GM23338 (cell line): ENCODE measurements at regions not wholly inside any gene's neighbourhood (a gene's known extent, or its start where the extent isn't known, plus 50 kb on each side); places are given as distances from the start of the nearest gene placed in this dataset.

Experiments
- CREB1 ChIP-seq: fragments of 250-450 bp; sonication (Bioruptor Pico); IDR thresholded peaks from 2 replicates; pipeline ENCODE4 v1.5.0; 2020; ENCODE audit warnings: low read depth, mild to moderate bottlenecking, moderate library complexity
- EZH2 ChIP-seq: fragments of 200-600 bp; sonication (generic); IDR thresholded peaks from one replicate; pipeline ENCODE4 v1.8.0; 2017; ENCODE audit warnings: antibody characterized with exemption, mild to moderate bottlenecking, low read depth; ENCODE audit not compliant: unreplicated experiment
- EZH2phosphoT487 ChIP-seq: fragments of 200-600 bp; sonication (generic); IDR thresholded peaks from one replicate; pipeline ENCODE4 v1.8.1; 2018; ENCODE audit warnings: antibody characterized with exemption; ENCODE audit not compliant: unreplicated experiment
- POLR2AphosphoS5 ChIP-seq: IDR thresholded peaks from 2 replicates; pipeline ENCODE4 v1.6.1; 2016; ENCODE audit warnings: antibody characterized with exemption, low read depth
- ZNF331 ChIP-seq: fragments of 250-450 bp; sonication (Bioruptor Pico); IDR thresholded peaks from 2 replicates; pipeline ENCODE4 v1.5.0; 2020; ENCODE audit warnings: low read depth, mild to moderate bottlenecking, moderate library complexity
- TF ChIP-seq, protein P1 (sequence below), 2 experiments: fragments of 200-600 bp in 1 of 2; sonication (generic) in 1 of 2; conservative IDR thresholded peaks; 2 replicates each; pipeline versions ENCODE4 v1.5.1 to v1.6.1; 2016 to 2017; ENCODE audit warnings: antibody characterized with exemption in 2 of 2, low read depth in 2 of 2, mild to moderate bottlenecking in 2 of 2, moderate library complexity in 1 of 2
- TF ChIP-seq, protein P2 (sequence below): IDR thresholded peaks from one replicate; pipeline ENCODE4 v1.6.1; 2018; ENCODE audit warnings: antibody characterized with exemption; ENCODE audit not compliant: unreplicated experiment

DNA sequence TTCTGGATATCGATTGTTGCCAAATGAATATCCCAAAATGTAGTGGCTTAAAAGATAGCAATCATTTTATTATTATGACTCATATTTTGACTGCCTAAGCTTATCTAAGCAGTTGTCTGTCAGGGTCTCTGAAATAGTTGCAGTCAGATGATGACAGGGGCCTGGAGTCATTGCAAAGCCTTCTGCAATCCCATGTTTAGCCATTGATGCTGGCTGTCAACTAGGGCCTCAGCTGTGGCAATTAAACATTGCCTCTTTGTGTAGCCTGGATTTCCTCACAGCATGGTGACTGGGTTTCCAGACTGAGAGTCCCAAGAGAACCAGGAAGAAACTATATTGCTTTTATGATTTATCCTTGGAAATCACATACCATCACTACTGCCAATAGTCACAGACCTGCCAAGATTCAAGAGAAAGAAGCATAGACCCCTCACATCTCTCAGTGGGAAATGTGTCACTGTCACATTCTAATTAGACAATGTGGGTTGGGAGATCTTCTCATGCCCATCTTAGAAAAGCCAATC is 227.3 kb upstream of the NOCT start:
- TF ChIP-seq EZH2: no peak
- TF ChIP-seq, protein P1, sequence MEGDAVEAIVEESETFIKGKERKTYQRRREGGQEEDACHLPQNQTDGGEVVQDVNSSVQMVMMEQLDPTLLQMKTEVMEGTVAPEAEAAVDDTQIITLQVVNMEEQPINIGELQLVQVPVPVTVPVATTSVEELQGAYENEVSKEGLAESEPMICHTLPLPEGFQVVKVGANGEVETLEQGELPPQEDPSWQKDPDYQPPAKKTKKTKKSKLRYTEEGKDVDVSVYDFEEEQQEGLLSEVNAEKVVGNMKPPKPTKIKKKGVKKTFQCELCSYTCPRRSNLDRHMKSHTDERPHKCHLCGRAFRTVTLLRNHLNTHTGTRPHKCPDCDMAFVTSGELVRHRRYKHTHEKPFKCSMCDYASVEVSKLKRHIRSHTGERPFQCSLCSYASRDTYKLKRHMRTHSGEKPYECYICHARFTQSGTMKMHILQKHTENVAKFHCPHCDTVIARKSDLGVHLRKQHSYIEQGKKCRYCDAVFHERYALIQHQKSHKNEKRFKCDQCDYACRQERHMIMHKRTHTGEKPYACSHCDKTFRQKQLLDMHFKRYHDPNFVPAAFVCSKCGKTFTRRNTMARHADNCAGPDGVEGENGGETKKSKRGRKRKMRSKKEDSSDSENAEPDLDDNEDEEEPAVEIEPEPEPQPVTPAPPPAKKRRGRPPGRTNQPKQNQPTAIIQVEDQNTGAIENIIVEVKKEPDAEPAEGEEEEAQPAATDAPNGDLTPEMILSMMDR (conservative IDR thresholded peaks at IDR 0.05; ENCODE audit: low read depth in 2 of 2): no peak
- no peak for TF ChIP-seq EZH2phosphoT487
- TF ChIP-seq ZNF331 (CRISPR knock-in tag): no peak
- TF ChIP-seq POLR2AphosphoS5: no peak
- TF ChIP-seq, protein P2, sequence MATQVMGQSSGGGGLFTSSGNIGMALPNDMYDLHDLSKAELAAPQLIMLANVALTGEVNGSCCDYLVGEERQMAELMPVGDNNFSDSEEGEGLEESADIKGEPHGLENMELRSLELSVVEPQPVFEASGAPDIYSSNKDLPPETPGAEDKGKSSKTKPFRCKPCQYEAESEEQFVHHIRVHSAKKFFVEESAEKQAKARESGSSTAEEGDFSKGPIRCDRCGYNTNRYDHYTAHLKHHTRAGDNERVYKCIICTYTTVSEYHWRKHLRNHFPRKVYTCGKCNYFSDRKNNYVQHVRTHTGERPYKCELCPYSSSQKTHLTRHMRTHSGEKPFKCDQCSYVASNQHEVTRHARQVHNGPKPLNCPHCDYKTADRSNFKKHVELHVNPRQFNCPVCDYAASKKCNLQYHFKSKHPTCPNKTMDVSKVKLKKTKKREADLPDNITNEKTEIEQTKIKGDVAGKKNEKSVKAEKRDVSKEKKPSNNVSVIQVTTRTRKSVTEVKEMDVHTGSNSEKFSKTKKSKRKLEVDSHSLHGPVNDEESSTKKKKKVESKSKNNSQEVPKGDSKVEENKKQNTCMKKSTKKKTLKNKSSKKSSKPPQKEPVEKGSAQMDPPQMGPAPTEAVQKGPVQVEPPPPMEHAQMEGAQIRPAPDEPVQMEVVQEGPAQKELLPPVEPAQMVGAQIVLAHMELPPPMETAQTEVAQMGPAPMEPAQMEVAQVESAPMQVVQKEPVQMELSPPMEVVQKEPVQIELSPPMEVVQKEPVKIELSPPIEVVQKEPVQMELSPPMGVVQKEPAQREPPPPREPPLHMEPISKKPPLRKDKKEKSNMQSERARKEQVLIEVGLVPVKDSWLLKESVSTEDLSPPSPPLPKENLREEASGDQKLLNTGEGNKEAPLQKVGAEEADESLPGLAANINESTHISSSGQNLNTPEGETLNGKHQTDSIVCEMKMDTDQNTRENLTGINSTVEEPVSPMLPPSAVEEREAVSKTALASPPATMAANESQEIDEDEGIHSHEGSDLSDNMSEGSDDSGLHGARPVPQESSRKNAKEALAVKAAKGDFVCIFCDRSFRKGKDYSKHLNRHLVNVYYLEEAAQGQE: no peak
- TF ChIP-seq CREB1 (CRISPR knock-in tag): no peak
